ENCODE measurements at regions not wholly inside any gene's neighbourhood (a gene's known extent, or its start where the extent isn't known, plus 50 kb on each side); places are given as distances from the start of the nearest gene placed in this dataset.

GRCh38 chr3:106700981-106701380 is 676.3 kb upstream of the CCDC54 start:
- H3K9ac ChIP-seq (ENCODE audit: low read depth, low read length), result no peak overlapping the region
- no peaks in the 10 kb centered on the region for H3K27me3 ChIP-seq (ENCODE audit: control insufficient read depth, insufficient read depth, low read length)
- H3K36me3 ChIP-seq (ENCODE audit: insufficient read depth, low read length), result no peaks in the 10 kb centered on the region
- H3K4me2 ChIP-seq (ENCODE audit: low read length), result no peak overlapping the region
- H3K4me3 ChIP-seq (ENCODE audit: low read length), result no peak overlapping the region
- no peaks in the 10 kb centered on the region for H3K4me1 ChIP-seq (ENCODE audit: control insufficient read depth, insufficient read depth, low read length)
- no peaks in the 10 kb centered on the region for H3K9me3 ChIP-seq (replicated peaks; ENCODE audit: low read length)

- H3K4me3 ChIP-seq (ENCODE audit: low read length), result no peak overlapping the region
- H3K9ac ChIP-seq (ENCODE audit: low read depth, low read length), result no peak overlapping the region
- H3K4me2 ChIP-seq (ENCODE audit: low read length), result no peak overlapping the region
- H3K4me1 ChIP-seq (ENCODE audit: control insufficient read depth, insufficient read depth, low read length), result no peaks in the 10 kb centered on the region
- H3K9me3 ChIP-seq (replicated peaks; ENCODE audit: low read length), result no peaks in the 10 kb centered on the region
- H3K36me3 ChIP-seq (ENCODE audit: insufficient read depth, low read length), result no peaks in the 10 kb centered on the region
- no peaks in the 10 kb centered on the region for H3K27me3 ChIP-seq (ENCODE audit: control insufficient read depth, insufficient read depth, low read length)
Observed at GRCh38 chr3:106703524-106703923, 673.7 kb upstream of the CCDC54 start.

- Histone ChIP-seq H3K4me3 (ENCODE audit: low read length) (no peak overlapping the region), H3K4me1 (ENCODE audit: control insufficient read depth, insufficient read depth, low read length) (peaks cover 15% of the 10 kb centered on the region), H3K27me3 (ENCODE audit: control insufficient read depth, insufficient read depth, low read length) (no peaks in the 10 kb centered on the region), H3K4me2 (ENCODE audit: low read length) (no peak overlapping the region), H3K36me3 (ENCODE audit: insufficient read depth, low read length) (no peaks in the 10 kb centered on the region), H3K9ac (ENCODE audit: low read depth, low read length) (no peak overlapping the region), H3K9me3 (replicated peaks; ENCODE audit: low read length) (no peaks in the 10 kb centered on the region)
Observed at GRCh38 chr3:106707347-106707746, 669.9 kb upstream of the CCDC54 start.

GRCh38 chr3:106710596-106710995 is 666.6 kb upstream of the CCDC54 start:
- H3K27me3 ChIP-seq (ENCODE audit: control insufficient read depth, insufficient read depth, low read length), result no peaks in the 10 kb centered on the region
- H3K9me3 ChIP-seq (replicated peaks; ENCODE audit: low read length), result no peaks in the 10 kb centered on the region
- no peak overlapping the region for H3K9ac ChIP-seq (ENCODE audit: low read depth, low read length)
- no peak overlapping the region for H3K4me2 ChIP-seq (ENCODE audit: low read length)
- H3K36me3 ChIP-seq (ENCODE audit: insufficient read depth, low read length), result no peaks in the 10 kb centered on the region
- no peak overlapping the region for H3K4me3 ChIP-seq (ENCODE audit: low read length)
- peaks cover 17% of the 10 kb centered on the region for H3K4me1 ChIP-seq (ENCODE audit: control insufficient read depth, insufficient read depth, low read length)

- Histone ChIP-seq H3K9me3 (replicated peaks; ENCODE audit: low read length) (no peaks in the 10 kb centered on the region), H3K4me1 (ENCODE audit: control insufficient read depth, insufficient read depth, low read length) (peaks cover 17% of the 10 kb centered on the region), H3K4me3 (ENCODE audit: low read length) (peak overlapping the region; percentile 23), H3K4me2 (ENCODE audit: low read length) (peak overlapping the region; percentile 66), H3K36me3 (ENCODE audit: insufficient read depth, low read length) (no peaks in the 10 kb centered on the region), H3K9ac (ENCODE audit: low read depth, low read length) (peak overlapping the region; percentile 42), H3K27me3 (ENCODE audit: control insufficient read depth, insufficient read depth, low read length) (no peaks in the 10 kb centered on the region)
Observed at GRCh38 chr3:106711650-106712049, 665.6 kb upstream of the CCDC54 start.

- Histone ChIP-seq H3K4me1 (ENCODE audit: control insufficient read depth, insufficient read depth, low read length) (peaks cover 22% of the 10 kb centered on the region), H3K4me3 (ENCODE audit: low read length) (no peak overlapping the region), H3K36me3 (ENCODE audit: insufficient read depth, low read length) (no peaks in the 10 kb centered on the region), H3K9ac (ENCODE audit: low read depth, low read length) (no peak overlapping the region), H3K4me2 (ENCODE audit: low read length) (no peak overlapping the region), H3K9me3 (replicated peaks; ENCODE audit: low read length) (no peaks in the 10 kb centered on the region), H3K27me3 (ENCODE audit: control insufficient read depth, insufficient read depth, low read length) (no peaks in the 10 kb centered on the region)
Observed at GRCh38 chr3:106714400-106714799, 662.8 kb upstream of the CCDC54 start.

- H3K4me1 ChIP-seq (ENCODE audit: control insufficient read depth, insufficient read depth, low read length), result peaks cover 27% of the 10 kb centered on the region
- H3K27me3 ChIP-seq (ENCODE audit: control insufficient read depth, insufficient read depth, low read length), result no peaks in the 10 kb centered on the region
- no peak overlapping the region for H3K9ac ChIP-seq (ENCODE audit: low read depth, low read length)
- H3K36me3 ChIP-seq (ENCODE audit: insufficient read depth, low read length), result no peaks in the 10 kb centered on the region
- H3K4me2 ChIP-seq (ENCODE audit: low read length), result no peak overlapping the region
- H3K9me3 ChIP-seq (replicated peaks; ENCODE audit: low read length), result no peaks in the 10 kb centered on the region
- no peak overlapping the region for H3K4me3 ChIP-seq (ENCODE audit: low read length)
Observed at GRCh38 chr3:106715286-106715685, 662.0 kb upstream of the CCDC54 start.

- no peaks in the 10 kb centered on the region for H3K9me3 ChIP-seq (replicated peaks; ENCODE audit: low read length)
- H3K9ac ChIP-seq (ENCODE audit: low read depth, low read length), result no peak overlapping the region
- peaks cover 13% of the 10 kb centered on the region for H3K4me1 ChIP-seq (ENCODE audit: control insufficient read depth, insufficient read depth, low read length)
- no peaks in the 10 kb centered on the region for H3K27me3 ChIP-seq (ENCODE audit: control insufficient read depth, insufficient read depth, low read length)
- H3K36me3 ChIP-seq (ENCODE audit: insufficient read depth, low read length), result no peaks in the 10 kb centered on the region
- no peak overlapping the region for H3K4me2 ChIP-seq (ENCODE audit: low read length)
- no peak overlapping the region for H3K4me3 ChIP-seq (ENCODE audit: low read length)
Observed at GRCh38 chr3:106717178-106717780, 660.0 kb upstream of the CCDC54 start.

- no peaks in the 10 kb centered on the region for H3K9me3 ChIP-seq (replicated peaks; ENCODE audit: low read length)
- H3K4me2 ChIP-seq (ENCODE audit: low read length), result no peak overlapping the region
- H3K4me3 ChIP-seq (ENCODE audit: low read length), result no peak overlapping the region
- H3K4me1 ChIP-seq (ENCODE audit: control insufficient read depth, insufficient read depth, low read length), result peaks cover 10% of the 10 kb centered on the region
- H3K36me3 ChIP-seq (ENCODE audit: insufficient read depth, low read length), result no peaks in the 10 kb centered on the region
- H3K9ac ChIP-seq (ENCODE audit: low read depth, low read length), result no peak overlapping the region
- H3K27me3 ChIP-seq (ENCODE audit: control insufficient read depth, insufficient read depth, low read length), result no peaks in the 10 kb centered on the region
Observed at GRCh38 chr3:106719077-106719476, 658.2 kb upstream of the CCDC54 start.

- Histone ChIP-seq H3K36me3 (ENCODE audit: insufficient read depth, low read length) (no peaks in the 10 kb centered on the region), H3K4me3 (ENCODE audit: low read length) (no peak overlapping the region), H3K4me1 (ENCODE audit: control insufficient read depth, insufficient read depth, low read length) (peaks cover 10% of the 10 kb centered on the region), H3K9ac (ENCODE audit: low read depth, low read length) (no peak overlapping the region), H3K9me3 (replicated peaks; ENCODE audit: low read length) (no peaks in the 10 kb centered on the region), H3K27me3 (ENCODE audit: control insufficient read depth, insufficient read depth, low read length) (no peaks in the 10 kb centered on the region), H3K4me2 (ENCODE audit: low read length) (no peak overlapping the region)
Observed at GRCh38 chr3:106719583-106719982, 657.7 kb upstream of the CCDC54 start.

- Histone ChIP-seq H3K4me3 (ENCODE audit: low read length) (no peak overlapping the region), H3K9ac (ENCODE audit: low read depth, low read length) (no peak overlapping the region), H3K27me3 (ENCODE audit: control insufficient read depth, insufficient read depth, low read length) (no peaks in the 10 kb centered on the region), H3K36me3 (ENCODE audit: insufficient read depth, low read length) (no peaks in the 10 kb centered on the region), H3K4me1 (ENCODE audit: control insufficient read depth, insufficient read depth, low read length) (peaks cover 14% of the 10 kb centered on the region), H3K9me3 (replicated peaks; ENCODE audit: low read length) (no peaks in the 10 kb centered on the region), H3K4me2 (ENCODE audit: low read length) (no peak overlapping the region)
Observed at GRCh38 chr3:106720510-106720909, 656.7 kb upstream of the CCDC54 start.

GRCh38 chr3:106725566-106725965 is 651.7 kb upstream of the CCDC54 start:
- Histone ChIP-seq H3K4me1 (ENCODE audit: control insufficient read depth, insufficient read depth, low read length) (peaks cover 49% of the 10 kb centered on the region), H3K27me3 (ENCODE audit: control insufficient read depth, insufficient read depth, low read length) (no peaks in the 10 kb centered on the region), H3K36me3 (ENCODE audit: insufficient read depth, low read length) (no peaks in the 10 kb centered on the region), H3K9me3 (replicated peaks; ENCODE audit: low read length) (no peaks in the 10 kb centered on the region), H3K4me3 (ENCODE audit: low read length) (no peak overlapping the region), H3K9ac (ENCODE audit: low read depth, low read length) (no peak overlapping the region), H3K4me2 (ENCODE audit: low read length) (no peak overlapping the region)

All from skeletal muscle satellite cell (primary cell).